DND-41 (cell line): ENCODE measurements at regions not wholly inside any gene's neighbourhood (a gene's known extent, or its start where the extent isn't known, plus 50 kb on each side); places are given as distances from the start of the nearest gene placed in this dataset.

Source experiments
- CTCF ChIP-seq: IDR thresholded peaks from 2 replicates; pipeline ENCODE4 v1.5.1; 2012; ENCODE audit warnings: borderline replicate concordance, low read length, moderate library complexity, mild to moderate bottlenecking; ENCODE audit not compliant: poor library complexity, severe bottlenecking; ENCODE audit errors: extremely low read depth
- EZH2 ChIP-seq: IDR thresholded peaks from 3 replicates; pipeline ENCODE4 v1.6.1; 2012; ENCODE audit warnings: borderline replicate concordance, low read depth, mild to moderate bottlenecking, moderate library complexity, low read length, inconsistent platforms; ENCODE audit not compliant: severe bottlenecking

DNA sequence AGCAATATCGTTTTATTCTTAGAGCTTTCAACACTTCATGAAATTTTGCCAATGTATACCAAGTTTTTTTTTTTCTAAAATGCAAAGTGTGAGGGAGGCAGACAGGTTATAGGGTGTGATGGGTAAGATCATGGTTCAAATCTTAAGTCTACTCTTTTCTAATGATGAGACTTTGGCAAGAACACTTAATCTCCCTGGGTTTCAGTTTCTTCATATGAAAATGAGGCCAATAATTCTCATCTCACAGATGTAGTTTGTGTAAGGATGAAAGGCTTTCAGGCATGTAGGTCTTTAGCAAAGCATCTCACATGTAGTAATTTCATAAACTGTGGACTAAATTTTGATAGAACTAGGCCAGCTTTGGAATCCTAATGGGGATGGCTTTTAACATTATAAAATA is 457.1 kb downstream of the QKI start:
- TF ChIP-seq CTCF (no peak), EZH2 (no peak)
